Breast epithelium (tissue), 4 donors: ENCODE measurements at regions not wholly inside any gene's neighbourhood (a gene's known extent, or its start where the extent isn't known, plus 50 kb on each side); places are given as distances from the start of the nearest gene placed in this dataset.

Experiments used
- DNase-seq, 2 donors: peaks; one replicate each; pipeline ENCODE4 v3.0.0-alpha.2; 2019; ENCODE audit warnings: low spot score in 2 of 2
- H3K27ac ChIP-seq, 2 donors: fragments of 200-600 bp; sonication (generic) in 1 of 2; one replicate each; pipeline ENCODE4 v1.5.1; 2016 to 2019; ENCODE audit warnings: mild to moderate bottlenecking in 1 of 2
- H3K27me3 ChIP-seq, 2 donors: fragments of 200-600 bp; sonication (generic) in 1 of 2; one replicate each; pipeline versions ENCODE4 v1.5.1 to v1.6.0; 2017 to 2019; ENCODE audit warnings: control low read depth in 1 of 2, mild to moderate bottlenecking in 1 of 2
- H3K36me3 ChIP-seq: fragments of 200-600 bp; one replicate; pipeline ENCODE4 v1.5.1; 2019
- H3K4me1 ChIP-seq, 2 donors: fragments of 200-600 bp; sonication (generic); one replicate each; pipeline ENCODE4 v1.5.1; 2016 to 2019; ENCODE audit warnings: control low read depth in 1 of 2
- H3K4me3 ChIP-seq, 3 donors: fragments of 200-600 bp; sonication (generic); 1 replicate in 2 of 3; 2 replicates in 1 of 3; pipeline ENCODE4 v1.5.1; 2016 to 2019; ENCODE audit warnings: mild to moderate bottlenecking in 3 of 3, moderate library complexity in 2 of 3
- H3K9me3 ChIP-seq, 2 donors: fragments of 200-600 bp; sonication (generic) in 1 of 2; one replicate each; pipeline ENCODE4 v1.5.1; 2016 to 2019; ENCODE audit warnings: control low read depth in 1 of 2
- POLR2A ChIP-seq: fragments of 450-650 bp; IDR thresholded peaks from one replicate; pipeline ENCODE4 v1.6.1; 2016; ENCODE audit warnings: antibody characterized with exemption, mild to moderate bottlenecking, moderate library complexity
- POLR2AphosphoS5 ChIP-seq, 3 donors: sonication (generic); formaldehyde crosslinking; IDR thresholded peaks; one replicate each; pipeline ENCODE4 v1.6.1; 2017; ENCODE audit warnings: antibody characterized with exemption in 3 of 3
- intact Hi-C: fragments of 100-400 bp; cut with DNase I; formaldehyde crosslinking; loops from one replicate; pipeline ENCODE4 v1.15.1; 2023; ENCODE audit warnings: low total_unique reads
- TF ChIP-seq, protein P1 (sequence below), 3 donors: fragments of 450-650 bp; IDR thresholded peaks; one replicate each; pipeline ENCODE4 v1.5.1; 2016 to 2017; ENCODE audit warnings: antibody characterized with exemption in 3 of 3, mild to moderate bottlenecking in 3 of 3, moderate library complexity in 3 of 3

DNA sequence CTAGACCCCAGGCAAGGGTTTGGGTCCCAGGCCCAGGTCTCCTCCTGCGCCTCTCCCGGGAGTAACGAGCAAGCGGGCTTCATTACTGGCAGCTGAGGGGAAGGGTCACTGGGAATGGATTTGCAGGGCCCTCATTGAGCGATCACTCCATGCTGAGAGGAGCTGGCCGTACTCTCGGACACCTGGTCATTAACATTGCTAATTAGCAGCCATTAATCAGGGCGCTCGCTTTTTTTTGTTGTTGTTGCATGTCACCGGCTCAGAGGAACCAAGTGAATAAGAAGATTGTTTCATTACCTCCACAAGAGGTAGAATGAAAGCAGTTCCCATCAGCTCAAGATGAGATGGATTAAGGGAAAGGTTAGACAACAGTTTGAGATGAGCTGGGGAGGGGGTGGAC, 293.0 kb upstream of the ATP11B start:
- Histone ChIP-seq H3K9me3 (no peaks in the 10 kb centered on the region), H3K27me3 (no peaks in the 10 kb centered on the region), H3K36me3 (no peaks in the 10 kb centered on the region), H3K27ac (no peak overlapping the region), H3K4me3 (no peak overlapping the region), H3K4me1 (no peaks in the 10 kb centered on the region)
- no peak for DNase-seq
- TF ChIP-seq POLR2AphosphoS5 (IDR thresholded peaks at IDR 0.05), result no peak
- TF ChIP-seq POLR2A, result no peak
- TF ChIP-seq, protein P1, sequence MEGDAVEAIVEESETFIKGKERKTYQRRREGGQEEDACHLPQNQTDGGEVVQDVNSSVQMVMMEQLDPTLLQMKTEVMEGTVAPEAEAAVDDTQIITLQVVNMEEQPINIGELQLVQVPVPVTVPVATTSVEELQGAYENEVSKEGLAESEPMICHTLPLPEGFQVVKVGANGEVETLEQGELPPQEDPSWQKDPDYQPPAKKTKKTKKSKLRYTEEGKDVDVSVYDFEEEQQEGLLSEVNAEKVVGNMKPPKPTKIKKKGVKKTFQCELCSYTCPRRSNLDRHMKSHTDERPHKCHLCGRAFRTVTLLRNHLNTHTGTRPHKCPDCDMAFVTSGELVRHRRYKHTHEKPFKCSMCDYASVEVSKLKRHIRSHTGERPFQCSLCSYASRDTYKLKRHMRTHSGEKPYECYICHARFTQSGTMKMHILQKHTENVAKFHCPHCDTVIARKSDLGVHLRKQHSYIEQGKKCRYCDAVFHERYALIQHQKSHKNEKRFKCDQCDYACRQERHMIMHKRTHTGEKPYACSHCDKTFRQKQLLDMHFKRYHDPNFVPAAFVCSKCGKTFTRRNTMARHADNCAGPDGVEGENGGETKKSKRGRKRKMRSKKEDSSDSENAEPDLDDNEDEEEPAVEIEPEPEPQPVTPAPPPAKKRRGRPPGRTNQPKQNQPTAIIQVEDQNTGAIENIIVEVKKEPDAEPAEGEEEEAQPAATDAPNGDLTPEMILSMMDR (IDR thresholded peaks at IDR 0.05), result no peak
- intact Hi-C loops, result no loop called here

DNA sequence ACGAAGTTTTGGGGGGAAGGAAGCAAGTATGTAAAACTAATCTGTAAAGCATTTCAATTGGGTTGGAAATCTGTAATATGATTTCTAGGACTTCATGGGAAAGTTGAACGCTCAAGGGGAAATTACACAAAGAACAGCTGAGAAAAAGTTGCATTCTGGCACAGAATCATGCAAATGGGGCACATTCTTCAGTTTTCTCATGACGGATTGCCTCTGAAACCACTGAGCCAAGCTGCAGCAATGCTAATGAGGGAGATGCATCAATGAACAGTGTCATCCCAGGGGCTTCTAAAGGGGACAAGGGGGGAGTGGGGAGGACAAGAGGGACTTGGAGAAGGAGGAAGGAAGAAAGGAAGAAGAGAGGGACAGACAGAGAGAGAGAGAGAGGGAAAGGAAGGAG, 291.4 kb upstream of the ATP11B start:
- Histone ChIP-seq H3K27ac (no peak overlapping the region), H3K4me1 (no peaks in the 10 kb centered on the region), H3K27me3 (no peaks in the 10 kb centered on the region), H3K9me3 (no peaks in the 10 kb centered on the region), H3K4me3 (no peak overlapping the region), H3K36me3 (no peaks in the 10 kb centered on the region)
- TF ChIP-seq POLR2A (no peak), POLR2AphosphoS5 (IDR thresholded peaks at IDR 0.05) (no peak)
- intact Hi-C loops, result no loop called here
- no peak for DNase-seq

DNA sequence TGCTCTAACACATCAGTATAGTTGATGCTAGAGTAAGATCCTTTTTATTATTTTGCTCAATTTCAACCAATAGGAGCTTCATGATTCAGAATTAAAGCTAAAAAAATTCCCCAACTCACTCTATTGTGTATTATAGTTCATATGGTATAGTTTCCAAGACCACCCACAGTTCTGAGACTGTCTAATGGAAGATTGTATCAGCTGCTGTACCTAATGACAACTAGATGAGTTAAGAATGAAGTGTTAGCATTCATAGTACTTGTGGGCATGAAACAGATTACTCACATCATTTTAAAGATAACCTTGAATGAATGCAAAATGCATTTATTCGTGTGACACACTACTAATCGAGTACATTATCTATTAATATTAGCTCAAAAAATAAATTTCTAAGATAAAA, 289.9 kb upstream of the ATP11B start:
- Histone ChIP-seq H3K27me3 (no peaks in the 10 kb centered on the region), H3K36me3 (no peaks in the 10 kb centered on the region), H3K27ac (no peak overlapping the region), H3K9me3 (no peaks in the 10 kb centered on the region), H3K4me3 (no peak overlapping the region), H3K4me1 (no peaks in the 10 kb centered on the region)
- DNase-seq, result no peak
- no peak for TF ChIP-seq POLR2AphosphoS5 (IDR thresholded peaks at IDR 0.05)
- TF ChIP-seq, protein P1 (IDR thresholded peaks at IDR 0.05), result no peak
- no peak for TF ChIP-seq POLR2A
- intact Hi-C loops, result no loop called here

DNA sequence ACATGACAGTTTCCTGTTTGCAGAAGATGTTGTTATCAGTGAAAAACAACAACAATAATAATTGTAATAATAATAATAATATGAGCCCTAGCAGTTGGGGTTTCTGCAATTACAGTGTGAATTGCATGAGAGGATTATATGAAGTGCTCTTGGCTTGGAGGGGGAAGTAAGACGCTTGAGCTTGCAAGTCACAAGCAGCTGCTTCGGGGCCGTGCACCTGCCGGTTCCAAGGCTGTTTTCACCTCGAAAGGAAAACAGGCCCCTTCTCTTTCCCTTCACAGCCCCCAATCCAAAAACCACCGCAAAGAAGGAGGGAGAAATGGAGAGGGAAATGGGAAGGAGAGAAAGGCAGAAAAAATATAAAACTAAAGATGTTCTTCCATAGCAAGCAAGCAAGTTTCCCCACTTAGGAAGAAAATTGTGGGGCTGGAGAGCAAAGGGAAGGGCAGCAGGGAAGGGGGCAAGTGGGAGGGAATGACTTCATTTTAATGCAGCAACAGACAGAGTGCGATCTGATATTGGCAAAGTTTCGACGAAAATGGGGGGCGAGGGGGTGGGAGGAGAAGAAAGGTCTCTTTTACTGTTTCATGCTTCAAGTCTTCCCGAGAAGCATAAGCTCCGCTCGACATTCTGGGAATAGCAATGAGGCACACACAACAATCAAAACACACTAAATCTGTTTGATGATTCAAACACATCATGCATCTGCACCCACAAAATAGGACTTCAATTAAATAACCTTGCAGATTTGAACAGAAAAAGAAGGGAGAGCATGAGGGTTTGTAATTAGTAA, 284.2 kb upstream of the ATP11B start:
- no peak for DNase-seq
- Histone ChIP-seq H3K9me3 (no peaks in the 10 kb centered on the region), H3K4me1 (no peaks in the 10 kb centered on the region), H3K27me3 (no peaks in the 10 kb centered on the region), H3K27ac (no peak overlapping the region), H3K4me3 (no peak overlapping the region), H3K36me3 (no peaks in the 10 kb centered on the region)
- intact Hi-C loops, result no loop called here
- TF ChIP-seq, protein P1 (IDR thresholded peaks at IDR 0.05), result no peak
- TF ChIP-seq POLR2AphosphoS5 (IDR thresholded peaks at IDR 0.05) (no peak), POLR2A (no peak)

DNA sequence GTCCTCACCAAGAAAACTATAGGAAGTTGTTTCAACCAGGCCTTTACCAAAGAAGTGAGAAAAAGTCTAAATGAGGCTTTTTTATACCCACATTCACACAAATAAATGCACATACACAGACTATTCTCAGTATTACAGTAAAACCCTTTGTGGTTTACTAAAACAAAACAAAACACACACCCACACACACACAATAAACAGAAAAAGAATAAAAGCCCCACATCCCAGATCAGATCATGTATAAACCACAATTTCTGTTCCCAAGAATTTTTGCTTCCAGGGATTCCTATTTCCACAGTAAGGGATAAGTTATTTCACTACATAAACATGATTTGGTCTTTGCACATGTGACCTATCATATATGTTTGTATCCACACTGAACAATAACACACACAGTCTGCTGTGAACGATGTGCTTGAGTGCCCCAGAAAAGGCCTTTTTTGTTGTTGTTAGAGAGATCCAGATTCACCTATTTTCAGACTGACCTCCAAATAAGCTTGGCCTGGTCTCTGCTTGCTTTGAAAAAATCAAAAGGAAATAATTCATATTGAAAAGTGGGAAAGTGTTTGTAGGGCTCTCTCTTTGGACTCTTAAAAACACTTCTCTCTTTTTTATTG, 283.4 kb upstream of the ATP11B start:
- TF ChIP-seq POLR2AphosphoS5 (IDR thresholded peaks at IDR 0.05), result no peak
- TF ChIP-seq POLR2A, result no peak
- TF ChIP-seq, protein P1 (IDR thresholded peaks at IDR 0.05), result no peak
- DNase-seq, result no peak
- no peaks in the 10 kb centered on the region for H3K4me1 ChIP-seq
- H3K9me3 ChIP-seq, result no peaks in the 10 kb centered on the region
- no peak overlapping the region for H3K4me3 ChIP-seq
- no peaks in the 10 kb centered on the region for H3K36me3 ChIP-seq
- H3K27me3 ChIP-seq, result no peaks in the 10 kb centered on the region
- intact Hi-C loops, result no loop called here
- no peak overlapping the region for H3K27ac ChIP-seq
